NCI-H2227 treated with DMSO at 0.1 percent for 48 hours (cell line): ENCODE measurements at regions not wholly inside any gene's neighbourhood (a gene's known extent, or its start where the extent isn't known, plus 50 kb on each side); places are given as distances from the start of the nearest gene placed in this dataset.
"Not testable (repeated sequence)": the region's sequence is repeated elsewhere in the genome, so short reads cannot be mapped to it uniquely, and the experiment has no call there.

ENCODE experiments used
- DNase-seq: peaks from one replicate; lab custom pipeline; 2025; lab: John Stamatoyannopoulos, UW

- no peak for DNase-seq
Measured at GRCh38 chr14:104399432-104400155, 180.0 kb upstream of the C14orf180 start.

GRCh38 chr14:104400355-104400754, 179.2 kb upstream of the C14orf180 start:
- DNase-seq = no peak

DNA sequence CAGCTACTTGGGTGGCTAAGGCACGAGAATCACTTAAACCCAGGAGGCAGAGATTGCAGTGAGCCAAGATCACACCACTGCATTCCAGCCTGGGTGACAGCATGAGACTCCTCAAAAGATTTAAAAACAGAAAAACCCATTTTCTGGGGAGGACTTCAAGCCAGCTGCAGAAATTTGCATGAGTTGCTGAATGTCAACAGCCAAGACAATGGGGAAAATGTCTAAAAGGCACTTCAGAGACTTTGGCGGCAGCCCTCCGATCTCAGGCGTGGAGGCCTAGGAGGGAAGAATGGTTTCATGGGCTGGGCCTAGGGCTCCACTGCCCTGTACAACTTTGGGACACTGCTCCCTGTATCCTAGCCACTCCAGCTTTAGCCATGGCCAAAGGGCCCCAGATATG, 177.8 kb upstream of the C14orf180 start:
- no peak for DNase-seq

- not testable (repeated sequence) for DNase-seq
Measured at GRCh38 chr14:104402303-104402702, 177.3 kb upstream of the C14orf180 start.

- no peak for DNase-seq
Measured at GRCh38 chr14:104403421-104404220, 175.9 kb upstream of the C14orf180 start.

- DNase-seq = no peak
Measured at GRCh38 chr14:104404922-104405321, 174.6 kb upstream of the C14orf180 start.

- DNase-seq = no peak
Measured at GRCh38 chr14:104405360-104406226, 174.0 kb upstream of the C14orf180 start.

GRCh38 chr14:104406831-104407230, 172.7 kb upstream of the C14orf180 start:
- no peak for DNase-seq

DNA sequence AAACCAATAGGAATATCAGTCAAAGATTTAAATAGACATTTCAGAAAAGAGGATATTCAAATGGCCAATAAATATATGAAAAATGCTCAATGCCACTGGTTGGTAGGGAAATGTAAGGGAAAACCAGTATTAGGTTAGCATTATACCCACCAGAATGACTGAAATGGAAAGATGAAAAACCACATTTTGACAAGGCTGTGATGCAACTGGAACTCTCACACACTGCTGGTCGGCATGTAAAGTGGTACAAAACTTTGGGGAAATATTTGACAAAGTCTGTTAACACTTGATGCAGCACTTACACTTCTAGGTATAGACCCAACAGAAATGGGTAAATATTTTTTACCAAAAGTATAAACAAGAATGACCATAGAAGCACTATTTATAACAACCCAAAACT, 163.2 kb upstream of the C14orf180 start:
- no peak for DNase-seq

GRCh38 chr14:104419865-104420505, 159.6 kb upstream of the C14orf180 start:
- DNase-seq = no peak

DNA sequence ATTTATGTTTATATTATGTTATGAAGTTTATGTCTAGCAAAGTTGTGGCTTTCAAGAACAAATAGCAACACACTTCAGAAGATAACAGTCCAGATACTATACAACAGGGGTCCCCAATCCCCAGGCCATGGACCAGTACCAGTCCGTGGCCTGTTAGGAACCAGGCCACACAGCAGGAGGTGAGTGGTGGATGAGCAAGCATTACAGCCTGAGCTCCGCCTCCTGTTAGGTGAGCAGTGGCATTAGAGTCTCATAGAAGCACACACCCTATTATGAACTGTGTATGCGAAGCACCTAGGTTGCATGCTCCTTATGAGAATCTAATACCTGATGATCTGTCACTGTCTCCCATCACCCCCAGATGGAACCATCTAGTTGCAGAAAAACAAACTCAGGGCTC, 159.0 kb upstream of the C14orf180 start:
- not testable (repeated sequence) for DNase-seq

DNA sequence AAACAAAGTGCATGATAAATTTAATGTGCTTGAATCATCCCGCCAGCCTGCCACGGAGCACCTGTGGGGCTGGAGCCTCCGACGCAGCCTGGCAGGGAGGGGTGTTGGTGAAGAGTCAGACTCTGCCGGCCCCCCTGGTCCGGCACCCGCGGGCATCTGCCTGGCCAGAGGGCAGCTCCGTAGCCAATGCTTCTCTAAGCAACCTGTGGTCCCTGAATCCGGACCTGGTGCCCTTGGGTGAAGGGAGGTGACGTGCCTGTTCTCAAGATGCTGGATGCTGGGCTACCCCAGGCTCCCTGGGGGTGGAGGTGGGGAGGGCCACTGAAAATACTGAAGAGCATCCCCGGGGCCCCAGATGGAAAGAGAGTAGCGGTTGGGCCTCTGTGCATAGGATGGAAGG, 158.6 kb upstream of the C14orf180 start:
- no peak for DNase-seq

- DNase-seq = no peak
Measured at GRCh38 chr14:104421401-104421821, 158.2 kb upstream of the C14orf180 start.

- DNase-seq = no peak
Measured at GRCh38 chr14:104421892-104422828, 157.4 kb upstream of the C14orf180 start.

DNA sequence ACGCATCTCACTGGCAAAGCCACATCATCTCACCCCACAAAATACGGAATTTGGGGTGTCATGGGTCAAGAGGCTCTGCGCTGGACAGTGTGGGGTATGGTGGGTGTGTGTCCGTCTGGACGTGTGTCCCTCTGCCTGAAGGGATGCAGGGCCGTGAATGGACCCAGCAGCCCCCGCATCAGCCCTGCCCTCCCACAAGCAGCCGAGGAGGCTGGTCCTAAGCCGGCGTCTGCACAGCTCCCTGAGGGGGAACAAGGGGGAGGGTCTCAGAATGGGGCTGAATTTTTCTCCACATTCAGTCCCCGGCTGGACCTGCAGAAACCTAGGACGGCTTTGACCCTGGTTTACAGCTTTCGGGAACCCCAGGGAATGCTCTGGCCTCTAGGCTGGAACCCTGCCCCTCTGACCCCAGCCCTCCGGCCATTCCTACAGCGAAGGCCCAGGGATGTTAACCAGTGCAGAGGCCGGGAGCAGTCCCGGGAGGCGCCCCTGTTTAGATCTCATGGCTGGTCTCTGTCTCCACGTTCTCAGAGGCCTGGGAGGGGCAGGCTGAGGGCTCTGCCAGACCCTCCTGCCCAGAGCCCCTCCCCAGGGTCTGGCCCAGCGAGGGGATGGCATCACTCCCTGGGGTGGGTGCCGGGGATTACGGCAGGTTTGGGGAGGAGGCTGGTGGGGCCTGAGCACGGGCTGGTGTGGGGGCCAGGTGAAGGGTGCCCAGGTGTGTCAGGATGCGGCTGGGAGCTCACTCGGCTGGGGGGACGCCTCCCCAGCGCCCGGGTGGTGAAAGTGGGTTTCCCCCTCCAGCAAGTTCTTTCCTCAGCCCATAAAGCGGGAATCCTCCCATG, 156.5 kb upstream of the C14orf180 start:
- DNase-seq = no peak

DNA sequence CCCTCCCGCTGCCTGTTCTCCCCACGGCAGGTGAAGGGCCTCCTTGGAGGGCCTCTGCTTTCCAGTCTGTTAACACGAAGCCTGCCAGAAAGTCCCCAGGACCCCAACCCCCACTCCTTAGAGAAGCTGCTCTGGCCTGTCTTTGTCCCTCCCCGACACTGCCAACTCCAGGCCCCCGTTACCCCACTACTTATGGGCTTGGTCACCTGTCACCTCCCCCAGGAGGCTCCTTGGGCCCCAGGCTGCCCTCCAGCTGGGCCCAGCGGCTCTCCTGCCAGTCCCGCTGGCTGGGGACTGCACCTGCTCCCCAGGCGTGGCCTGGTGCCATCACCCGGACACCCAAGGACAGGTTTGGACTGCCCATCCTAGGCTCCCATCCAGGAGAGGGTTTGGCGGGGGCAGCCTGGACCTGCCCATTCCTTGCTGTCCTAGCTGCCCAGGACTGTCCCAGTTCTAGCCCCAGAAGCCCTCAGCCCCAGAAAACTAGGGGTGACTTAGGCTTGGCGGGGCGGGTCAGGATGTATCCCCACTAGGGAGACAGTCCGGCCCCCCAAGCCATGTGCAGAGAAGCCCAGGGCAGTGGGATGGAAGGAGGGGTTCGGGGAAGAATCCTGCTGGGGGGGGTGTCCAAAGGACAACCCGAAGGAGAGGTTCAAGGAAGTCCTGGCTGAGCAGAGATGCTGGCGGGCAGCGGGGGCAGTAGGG, 155.7 kb upstream of the C14orf180 start:
- DNase-seq = no peak

DNA sequence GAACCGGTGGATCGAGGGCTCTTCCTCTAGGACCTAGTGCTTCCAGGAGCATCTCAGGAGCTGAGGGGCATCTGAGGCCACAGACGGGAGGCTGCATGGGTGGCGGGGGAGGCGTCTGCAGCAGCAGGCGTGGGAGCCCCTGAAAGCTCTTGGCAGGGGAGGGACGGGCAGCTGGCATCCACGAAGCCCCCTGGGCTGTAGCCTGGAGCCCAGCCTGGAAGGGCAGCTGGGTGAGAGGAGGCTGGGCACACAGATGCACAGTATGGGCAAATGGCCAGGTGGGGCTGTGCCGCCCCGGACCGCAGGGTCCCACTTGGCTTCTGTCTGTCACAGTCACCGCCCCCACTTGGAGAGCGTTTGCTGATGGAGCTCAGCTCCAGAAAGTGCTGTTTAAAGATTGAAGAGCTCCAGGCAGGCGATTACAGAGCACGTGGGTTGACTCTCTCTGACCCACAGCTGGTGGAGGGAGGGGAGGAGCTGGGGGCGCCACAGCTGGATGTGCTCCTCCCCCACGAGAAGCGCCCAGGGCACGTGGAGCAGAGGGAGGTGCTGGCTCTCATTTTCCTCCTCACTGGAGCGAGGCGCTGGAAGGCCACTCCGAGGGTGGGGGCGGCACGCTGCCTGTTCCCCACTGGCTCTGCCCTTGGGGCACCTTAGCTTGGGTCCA, 155.0 kb upstream of the C14orf180 start:
- peak; percentile 82 for DNase-seq

DNA sequence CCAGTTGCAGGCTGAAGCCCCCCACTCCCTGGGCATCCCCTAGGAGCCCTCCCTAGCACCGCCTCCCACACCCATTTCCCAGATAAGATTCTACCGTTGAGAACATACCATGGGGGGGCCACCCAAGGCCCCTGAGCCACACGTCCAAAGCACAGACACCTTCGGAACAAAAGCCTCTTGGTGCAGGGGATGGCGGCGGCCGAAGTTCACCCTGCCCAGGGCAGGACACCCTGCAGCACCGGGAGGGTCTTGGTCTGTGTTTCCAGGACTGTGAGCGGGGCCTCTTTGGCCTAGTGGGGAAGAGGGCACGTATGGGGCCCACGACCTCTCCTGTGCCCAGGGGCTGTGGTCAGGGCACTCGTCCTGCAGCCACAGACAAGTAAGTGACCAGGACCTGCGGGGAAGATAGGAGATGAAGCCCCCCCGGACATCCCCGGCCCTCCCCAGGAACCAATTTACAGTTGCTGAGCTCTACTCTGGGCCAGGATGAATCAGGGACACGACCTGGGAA, 154.3 kb upstream of the C14orf180 start:
- DNase-seq = no peak
